OCI-LY7 (cell line): ENCODE measurements at regions not wholly inside any gene's neighbourhood (a gene's known extent, or its start where the extent isn't known, plus 50 kb on each side); places are given as distances from the start of the nearest gene placed in this dataset.

Source experiments
- CTCF ChIP-seq: fragments of 200-600 bp; sonication (generic); conservative IDR thresholded peaks from 2 replicates; pipeline ENCODE4 v1.5.1; 2014; ENCODE audit warnings: mild to moderate bottlenecking, antibody characterized with exemption, low read length, moderate library complexity, mixed read lengths
- EZH2phosphoT487 ChIP-seq: fragments of 200-600 bp; sonication (generic); IDR thresholded peaks from 2 replicates; pipeline ENCODE4 v1.6.1; 2018; ENCODE audit warnings: low read depth, borderline replicate concordance, mild to moderate bottlenecking, mixed run types, antibody characterized with exemption, low read length, moderate library complexity, mixed read lengths

DNA sequence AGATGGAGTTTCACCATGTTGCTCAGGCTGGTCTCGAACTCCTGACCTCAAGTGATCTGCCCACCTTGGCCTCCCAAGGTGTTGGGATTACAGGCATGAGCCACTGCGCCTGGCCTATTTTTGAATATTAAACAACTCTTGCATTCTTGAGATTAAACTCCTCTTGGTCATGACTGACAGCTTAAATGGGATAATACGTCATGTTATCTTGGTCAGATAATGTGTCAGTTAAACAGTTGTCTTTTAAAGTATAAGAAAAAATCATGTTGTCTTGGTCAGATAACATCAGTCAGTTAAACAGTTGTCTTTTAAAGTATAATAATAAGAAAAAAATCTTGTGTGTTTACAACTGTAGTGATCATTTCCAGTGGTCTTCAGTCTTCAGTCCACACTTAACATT, 73.6 kb upstream of the SYPL1 start:
- TF ChIP-seq CTCF (no peak), EZH2phosphoT487 (no peak)
